Neural cell (in vitro differentiated cells): ENCODE measurements at regions not wholly inside any gene's neighbourhood (a gene's known extent, or its start where the extent isn't known, plus 50 kb on each side); places are given as distances from the start of the nearest gene placed in this dataset.

Experiments
- EP300 ChIP-seq: fragments of 450-650 bp; conservative IDR thresholded peaks from 2 replicates; pipeline ENCODE4 v1.6.1; 2014; ENCODE audit warnings: antibody characterized with exemption, mild to moderate bottlenecking, moderate library complexity; ENCODE audit not compliant: poor library complexity, severe bottlenecking
- POLR2AphosphoS5 ChIP-seq: IDR thresholded peaks from 2 replicates; pipeline ENCODE4 v1.6.1; 2012
- TF ChIP-seq, protein P1 (sequence below): fragments of 450-650 bp; IDR thresholded peaks from 2 replicates; pipeline ENCODE4 v1.5.1; 2014; ENCODE audit warnings: antibody characterized with exemption, mild to moderate bottlenecking, moderate library complexity; ENCODE audit not compliant: poor library complexity, severe bottlenecking

DNA sequence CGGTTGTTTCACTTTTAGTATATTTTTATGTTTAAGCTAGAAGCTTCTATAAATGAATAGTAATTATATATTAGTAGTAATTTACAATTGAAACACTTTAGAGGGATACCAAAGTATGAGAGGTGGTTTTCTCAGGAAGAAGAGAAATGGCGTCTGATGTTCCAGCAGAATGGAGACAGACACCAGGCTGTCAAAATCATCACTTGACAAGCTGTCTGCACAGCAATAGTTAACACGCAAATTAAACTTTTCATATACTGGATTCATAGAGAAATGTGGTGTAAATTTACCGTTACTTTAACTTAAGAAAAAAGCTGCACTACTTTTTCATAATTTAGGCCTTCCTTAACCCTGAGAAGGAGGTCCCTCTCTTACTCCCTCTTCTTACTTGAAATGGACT lies 82.6 kb downstream of the FAM217A start:
- TF ChIP-seq POLR2AphosphoS5 = peak; percentile 74
- TF ChIP-seq, protein P1, sequence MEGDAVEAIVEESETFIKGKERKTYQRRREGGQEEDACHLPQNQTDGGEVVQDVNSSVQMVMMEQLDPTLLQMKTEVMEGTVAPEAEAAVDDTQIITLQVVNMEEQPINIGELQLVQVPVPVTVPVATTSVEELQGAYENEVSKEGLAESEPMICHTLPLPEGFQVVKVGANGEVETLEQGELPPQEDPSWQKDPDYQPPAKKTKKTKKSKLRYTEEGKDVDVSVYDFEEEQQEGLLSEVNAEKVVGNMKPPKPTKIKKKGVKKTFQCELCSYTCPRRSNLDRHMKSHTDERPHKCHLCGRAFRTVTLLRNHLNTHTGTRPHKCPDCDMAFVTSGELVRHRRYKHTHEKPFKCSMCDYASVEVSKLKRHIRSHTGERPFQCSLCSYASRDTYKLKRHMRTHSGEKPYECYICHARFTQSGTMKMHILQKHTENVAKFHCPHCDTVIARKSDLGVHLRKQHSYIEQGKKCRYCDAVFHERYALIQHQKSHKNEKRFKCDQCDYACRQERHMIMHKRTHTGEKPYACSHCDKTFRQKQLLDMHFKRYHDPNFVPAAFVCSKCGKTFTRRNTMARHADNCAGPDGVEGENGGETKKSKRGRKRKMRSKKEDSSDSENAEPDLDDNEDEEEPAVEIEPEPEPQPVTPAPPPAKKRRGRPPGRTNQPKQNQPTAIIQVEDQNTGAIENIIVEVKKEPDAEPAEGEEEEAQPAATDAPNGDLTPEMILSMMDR = no peak
- TF ChIP-seq EP300 = peak; percentile 86
